ENCODE measurements at regions not wholly inside any gene's neighbourhood (a gene's known extent, or its start where the extent isn't known, plus 50 kb on each side); places are given as distances from the start of the nearest gene placed in this dataset.

DNA sequence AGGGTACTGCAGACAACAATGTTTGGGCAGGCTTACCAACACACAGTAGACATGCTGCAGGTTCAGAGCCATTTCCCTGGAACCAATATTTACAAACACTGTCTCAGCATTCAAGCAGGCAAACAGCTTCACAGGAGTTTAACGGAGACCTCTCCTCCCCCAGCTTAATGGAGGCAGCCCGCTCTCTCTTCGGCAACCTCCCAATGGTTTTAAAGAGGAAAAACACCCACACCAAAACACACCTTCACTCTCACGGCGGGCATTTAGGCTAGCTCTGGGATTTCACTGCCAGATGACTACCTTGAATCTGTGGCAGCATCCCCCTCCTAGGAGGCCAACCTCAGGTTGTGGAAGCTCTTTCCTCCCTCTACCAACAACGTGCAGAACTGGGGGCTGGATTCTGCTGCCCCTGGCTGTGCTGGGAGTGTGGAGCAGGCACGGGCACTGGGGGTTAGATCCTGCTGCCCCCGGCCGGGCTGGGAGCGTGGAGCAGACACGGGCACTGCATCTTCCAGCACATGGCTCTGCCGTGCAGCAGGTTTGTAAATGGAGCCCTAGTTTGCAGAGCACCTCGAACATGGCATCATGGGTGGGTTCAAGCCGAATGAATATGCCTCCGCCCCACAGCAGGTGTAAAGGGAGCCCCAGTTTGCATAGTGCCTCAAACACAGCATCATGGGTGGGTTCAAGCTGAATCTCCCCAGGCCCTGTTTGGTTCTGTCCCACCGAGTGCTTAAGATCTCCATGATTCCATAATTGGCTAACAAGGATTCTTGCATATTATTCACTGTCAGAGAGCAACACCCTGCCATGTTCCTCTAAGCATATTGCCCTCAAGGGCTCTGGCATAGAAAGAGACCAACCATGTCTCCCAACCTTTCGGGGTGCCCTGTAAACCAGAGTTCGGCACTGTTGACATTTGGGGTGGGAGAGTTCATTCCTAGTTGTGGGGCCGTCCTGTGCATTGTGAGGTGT, 86.4 kb downstream of the RBFOX3 start:
- Histone ChIP-seq H3K9ac (ENCODE audit: low read depth in 1 of 2, low read length in 2 of 2) (no peak overlapping the region), H3K9me3 (ENCODE audit: control insufficient read depth in 1 of 2, low read length in 2 of 2) (no peaks in the 10 kb centered on the region), H3K36me3 (ENCODE audit: control insufficient read depth in 1 of 2, insufficient read depth in 2 of 2, low read length in 2 of 2) (no peaks in the 10 kb centered on the region), H3K27ac (ENCODE audit: low read depth, low read length) (no peak overlapping the region), H3K27me3 (ENCODE audit: control insufficient read depth in 1 of 2, insufficient read depth in 2 of 2, low read length in 2 of 2) (peaks cover 34 to 44% of the 10 kb centered on the region in 2 donors), H3K4me1 (ENCODE audit: control insufficient read depth in 1 of 2, insufficient read depth in 2 of 2, low read length in 2 of 2) (no peaks in the 10 kb centered on the region), H3K4me3 (ENCODE audit: low read depth in 1 of 2, low read length in 2 of 2) (no peak overlapping the region)

GRCh38 chr17:79522414-79522813, 88.4 kb downstream of the RBFOX3 start:
- H3K9me3 ChIP-seq (ENCODE audit: control insufficient read depth in 1 of 2, low read length in 2 of 2): no peaks in the 10 kb centered on the region
- no peaks in the 10 kb centered on the region for H3K36me3 ChIP-seq (ENCODE audit: control insufficient read depth in 1 of 2, insufficient read depth in 2 of 2, low read length in 2 of 2)
- H3K27ac ChIP-seq (ENCODE audit: low read depth, low read length): no peak overlapping the region
- no peak overlapping the region for H3K4me3 ChIP-seq (ENCODE audit: low read depth in 1 of 2, low read length in 2 of 2)
- peaks cover 38 to 50% of the 10 kb centered on the region in 2 donors for H3K27me3 ChIP-seq (ENCODE audit: control insufficient read depth in 1 of 2, insufficient read depth in 2 of 2, low read length in 2 of 2)
- H3K4me1 ChIP-seq (ENCODE audit: control insufficient read depth in 1 of 2, insufficient read depth in 2 of 2, low read length in 2 of 2): no peaks in the 10 kb centered on the region
- H3K9ac ChIP-seq (ENCODE audit: low read depth in 1 of 2, low read length in 2 of 2): no peak overlapping the region

DNA sequence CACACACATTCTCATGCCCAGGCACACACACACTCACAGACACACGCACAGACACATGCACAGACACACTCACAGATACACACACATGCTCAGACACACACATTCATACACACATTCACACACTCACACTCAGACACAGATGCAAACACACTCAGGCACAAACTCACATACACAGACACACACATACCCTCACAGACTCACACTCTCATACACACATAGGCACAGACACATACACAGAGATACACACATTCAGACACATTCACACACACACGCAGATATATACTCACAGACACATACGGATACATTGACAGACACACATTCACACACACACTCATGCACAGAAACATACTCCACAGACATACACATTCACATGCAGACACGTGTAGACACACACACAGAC, 89.6 kb downstream of the RBFOX3 start:
- H3K9me3 ChIP-seq (ENCODE audit: control insufficient read depth in 1 of 2, low read length in 2 of 2): no peaks in the 10 kb centered on the region
- no peaks in the 10 kb centered on the region for H3K4me1 ChIP-seq (ENCODE audit: control insufficient read depth in 1 of 2, insufficient read depth in 2 of 2, low read length in 2 of 2)
- H3K27ac ChIP-seq (ENCODE audit: low read depth, low read length): no peak overlapping the region
- H3K27me3 ChIP-seq (ENCODE audit: control insufficient read depth in 1 of 2, insufficient read depth in 2 of 2, low read length in 2 of 2): peaks cover 38 to 50% of the 10 kb centered on the region in 2 donors
- H3K4me3 ChIP-seq (ENCODE audit: low read depth in 1 of 2, low read length in 2 of 2): no peak overlapping the region
- H3K9ac ChIP-seq (ENCODE audit: low read depth in 1 of 2, low read length in 2 of 2): no peak overlapping the region
- H3K36me3 ChIP-seq (ENCODE audit: control insufficient read depth in 1 of 2, insufficient read depth in 2 of 2, low read length in 2 of 2): no peaks in the 10 kb centered on the region

DNA sequence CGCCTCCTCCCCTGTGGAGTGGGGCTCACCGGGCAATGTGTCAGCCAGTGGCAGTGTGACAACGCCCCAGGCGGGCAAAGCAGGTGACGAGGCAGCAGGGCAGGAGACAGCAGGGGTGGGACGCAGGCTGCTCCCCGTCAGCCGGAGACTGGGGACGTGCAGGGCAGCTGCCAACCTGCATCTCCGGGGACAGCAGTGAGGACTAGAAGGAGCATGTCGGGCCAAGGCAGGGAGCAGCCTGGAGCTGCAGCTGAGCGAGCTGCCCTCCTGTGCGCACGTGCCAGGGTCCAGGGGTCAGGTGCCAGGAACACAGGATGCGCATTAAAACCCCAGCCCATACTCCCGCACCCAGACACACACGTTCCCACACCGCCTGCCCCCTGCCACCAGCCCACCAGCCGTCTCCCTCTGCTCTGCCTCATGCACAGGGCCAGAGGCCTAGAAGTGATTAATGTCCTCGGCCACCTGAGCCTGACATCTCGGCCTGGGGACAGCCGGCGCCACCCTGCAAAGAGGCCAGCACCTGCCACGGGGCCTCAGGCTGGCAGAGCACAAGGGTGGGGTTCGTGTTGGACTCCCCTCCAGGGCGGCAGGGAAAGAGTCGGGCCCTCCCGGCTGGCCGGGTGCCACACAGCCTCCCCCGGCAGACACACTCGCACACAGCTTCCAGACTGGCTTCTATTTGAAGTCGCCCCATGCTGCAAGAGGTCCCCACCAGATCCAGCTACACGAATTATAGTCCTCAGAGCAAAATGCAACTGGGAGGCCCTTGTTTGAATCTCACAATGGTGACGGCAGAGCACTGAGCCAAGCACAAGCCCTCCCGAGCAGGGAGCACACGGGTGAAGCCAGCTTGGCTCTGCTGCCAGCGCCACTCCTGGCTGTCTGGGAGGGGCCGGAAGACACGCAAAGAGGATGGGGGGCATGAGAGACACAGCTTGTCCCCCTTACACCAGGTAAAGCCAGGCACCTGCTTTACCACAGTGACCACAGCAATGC, 90.4 kb downstream of the RBFOX3 start:
- Histone ChIP-seq H3K9me3 (ENCODE audit: control insufficient read depth in 1 of 2, low read length in 2 of 2) (no peaks in the 10 kb centered on the region), H3K36me3 (ENCODE audit: control insufficient read depth in 1 of 2, insufficient read depth in 2 of 2, low read length in 2 of 2) (no peaks in the 10 kb centered on the region), H3K9ac (ENCODE audit: low read depth in 1 of 2, low read length in 2 of 2) (no peak overlapping the region), H3K4me3 (ENCODE audit: low read depth in 1 of 2, low read length in 2 of 2) (no peak overlapping the region), H3K4me1 (ENCODE audit: control insufficient read depth in 1 of 2, insufficient read depth in 2 of 2, low read length in 2 of 2) (no peaks in the 10 kb centered on the region), H3K27ac (ENCODE audit: low read depth, low read length) (no peak overlapping the region), H3K27me3 (ENCODE audit: control insufficient read depth in 1 of 2, insufficient read depth in 2 of 2, low read length in 2 of 2) (peaks cover 38 to 47% of the 10 kb centered on the region in 2 donors)

DNA sequence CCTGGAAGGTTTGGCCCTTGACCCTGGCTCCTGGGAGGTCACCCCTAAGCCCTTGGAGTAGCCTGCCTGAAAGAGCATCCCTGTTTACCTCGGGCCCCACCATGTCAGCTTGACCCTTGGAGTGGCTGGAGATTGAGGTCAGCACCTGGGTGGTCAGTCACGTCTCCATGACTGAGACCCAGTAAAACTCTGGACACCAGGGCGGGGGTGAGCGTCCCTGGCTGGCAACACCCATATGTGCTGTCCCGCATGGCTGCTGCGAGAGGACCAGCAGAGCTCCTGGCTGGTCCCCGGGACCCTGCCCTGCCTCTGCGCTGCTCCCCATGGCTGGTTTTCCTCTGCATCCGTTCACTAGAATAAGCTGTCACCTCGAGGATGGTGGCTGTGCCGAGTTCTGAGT, 91.2 kb downstream of the RBFOX3 start:
- peaks cover 34 to 42% of the 10 kb centered on the region in 2 donors for H3K27me3 ChIP-seq (ENCODE audit: control insufficient read depth in 1 of 2, insufficient read depth in 2 of 2, low read length in 2 of 2)
- no peaks in the 10 kb centered on the region for H3K36me3 ChIP-seq (ENCODE audit: control insufficient read depth in 1 of 2, insufficient read depth in 2 of 2, low read length in 2 of 2)
- H3K9me3 ChIP-seq (ENCODE audit: control insufficient read depth in 1 of 2, low read length in 2 of 2): no peaks in the 10 kb centered on the region
- no peaks in the 10 kb centered on the region for H3K4me1 ChIP-seq (ENCODE audit: control insufficient read depth in 1 of 2, insufficient read depth in 2 of 2, low read length in 2 of 2)
- no peak overlapping the region for H3K9ac ChIP-seq (ENCODE audit: low read depth in 1 of 2, low read length in 2 of 2)
- H3K4me3 ChIP-seq (ENCODE audit: low read depth in 1 of 2, low read length in 2 of 2): no peak overlapping the region
- no peak overlapping the region for H3K27ac ChIP-seq (ENCODE audit: low read depth, low read length)

- H3K27ac ChIP-seq (ENCODE audit: low read depth, low read length): no peak overlapping the region
- no peaks in the 10 kb centered on the region for H3K4me1 ChIP-seq (ENCODE audit: control insufficient read depth in 1 of 2, insufficient read depth in 2 of 2, low read length in 2 of 2)
- H3K27me3 ChIP-seq (ENCODE audit: control insufficient read depth in 1 of 2, insufficient read depth in 2 of 2, low read length in 2 of 2): peaks cover 29 to 35% of the 10 kb centered on the region in 2 donors
- no peaks in the 10 kb centered on the region for H3K36me3 ChIP-seq (ENCODE audit: control insufficient read depth in 1 of 2, insufficient read depth in 2 of 2, low read length in 2 of 2)
- H3K4me3 ChIP-seq (ENCODE audit: low read depth in 1 of 2, low read length in 2 of 2): no peak overlapping the region
- H3K9me3 ChIP-seq (ENCODE audit: control insufficient read depth in 1 of 2, low read length in 2 of 2): no peaks in the 10 kb centered on the region
- H3K9ac ChIP-seq (ENCODE audit: low read depth in 1 of 2, low read length in 2 of 2): no peak overlapping the region
Observed at GRCh38 chr17:79518585-79519523, 92.0 kb downstream of the RBFOX3 start.

GRCh38 chr17:79517827-79518584, 92.8 kb downstream of the RBFOX3 start:
- Histone ChIP-seq H3K9ac (ENCODE audit: low read depth in 1 of 2, low read length in 2 of 2) (no peak overlapping the region), H3K27ac (ENCODE audit: low read depth, low read length) (no peak overlapping the region), H3K27me3 (ENCODE audit: control insufficient read depth in 1 of 2, insufficient read depth in 2 of 2, low read length in 2 of 2) (peaks cover 24 to 29% of the 10 kb centered on the region in 2 donors)

GRCh38 chr17:79515646-79516571, 94.9 kb downstream of the RBFOX3 start:
- no peaks in the 10 kb centered on the region for H3K9me3 ChIP-seq (ENCODE audit: control insufficient read depth in 1 of 2, low read length in 2 of 2)
- no peaks in the 10 kb centered on the region for H3K36me3 ChIP-seq (ENCODE audit: control insufficient read depth in 1 of 2, insufficient read depth in 2 of 2, low read length in 2 of 2)
- no peaks in the 10 kb centered on the region for H3K4me1 ChIP-seq (ENCODE audit: control insufficient read depth in 1 of 2, insufficient read depth in 2 of 2, low read length in 2 of 2)
- H3K4me3 ChIP-seq (ENCODE audit: low read depth in 1 of 2, low read length in 2 of 2): no peak overlapping the region
- H3K9ac ChIP-seq (ENCODE audit: low read depth in 1 of 2, low read length in 2 of 2): no peak overlapping the region
- H3K27ac ChIP-seq (ENCODE audit: low read depth, low read length): no peak overlapping the region
- H3K27me3 ChIP-seq (ENCODE audit: control insufficient read depth in 1 of 2, insufficient read depth in 2 of 2, low read length in 2 of 2): peaks cover 17 to 19% of the 10 kb centered on the region in 2 donors

More at GRCh38 chr17:79517827-79518584, 92.8 kb downstream of the RBFOX3 start:
- Histone ChIP-seq H3K36me3 (ENCODE audit: control insufficient read depth in 1 of 2, insufficient read depth in 2 of 2, low read length in 2 of 2) (no peaks in the 10 kb centered on the region), H3K4me1 (ENCODE audit: control insufficient read depth in 1 of 2, insufficient read depth in 2 of 2, low read length in 2 of 2) (no peaks in the 10 kb centered on the region), H3K9me3 (ENCODE audit: control insufficient read depth in 1 of 2, low read length in 2 of 2) (no peaks in the 10 kb centered on the region), H3K4me3 (ENCODE audit: low read depth in 1 of 2, low read length in 2 of 2) (no peak overlapping the region)

Measured in duodenal mucosa (tissue), 2 donors.